DMS 273 treated with DMSO at 0.1 percent for 48 hours (cell line): ENCODE measurements at regions not wholly inside any gene's neighbourhood (a gene's known extent, or its start where the extent isn't known, plus 50 kb on each side); places are given as distances from the start of the nearest gene placed in this dataset.
"Not testable (repeated sequence)": the region's sequence is repeated elsewhere in the genome, so short reads cannot be mapped to it uniquely, and the experiment has no call there.

Experiments used
- DNase-seq: peaks from one replicate; lab custom pipeline; 2025; lab: John Stamatoyannopoulos, UW

- DNase-seq, result not testable (repeated sequence)
These were observed 200.6 kb upstream of the PRKX start for GRCh38 chrX:3914059-3914458.

GRCh38 chrX:3911012-3911411, 197.6 kb upstream of the PRKX start:
- not testable (repeated sequence) for DNase-seq

- not testable (repeated sequence) for DNase-seq
These were observed 197.2 kb upstream of the PRKX start for GRCh38 chrX:3910611-3911010.

GRCh38 chrX:3905522-3906258, 192.2 kb upstream of the PRKX start:
- not testable (repeated sequence) for DNase-seq

- DNase-seq, result not testable (repeated sequence)
These were observed 188.8 kb upstream of the PRKX start for GRCh38 chrX:3902222-3902621.

GRCh38 chrX:3896755-3897154, 183.3 kb upstream of the PRKX start:
- DNase-seq, result not testable (repeated sequence)

GRCh38 chrX:3882553-3882920, 169.1 kb upstream of the PRKX start:
- DNase-seq, result not testable (repeated sequence)

GRCh38 chrX:3881898-3882552, 168.6 kb upstream of the PRKX start:
- DNase-seq, result not testable (repeated sequence)

GRCh38 chrX:3881255-3881895, 167.9 kb upstream of the PRKX start:
- DNase-seq, result not testable (repeated sequence)

GRCh38 chrX:3876393-3876792, 162.9 kb upstream of the PRKX start:
- DNase-seq, result not testable (repeated sequence)

- DNase-seq, result not testable (repeated sequence)
These were observed 162.2 kb upstream of the PRKX start for GRCh38 chrX:3875638-3876037.

GRCh38 chrX:3872226-3872879, 158.9 kb upstream of the PRKX start:
- DNase-seq, result not testable (repeated sequence)

- DNase-seq, result not testable (repeated sequence)
These were observed 153.8 kb upstream of the PRKX start for GRCh38 chrX:3867067-3867831.

- DNase-seq, result not testable (repeated sequence)
These were observed 144.9 kb upstream of the PRKX start for GRCh38 chrX:3858332-3858731.

- not testable (repeated sequence) for DNase-seq
These were observed 130.2 kb upstream of the PRKX start for GRCh38 chrX:3843522-3844145.

GRCh38 chrX:3842822-3843521, 129.5 kb upstream of the PRKX start:
- not testable (repeated sequence) for DNase-seq

- not testable (repeated sequence) for DNase-seq
These were observed 125.3 kb upstream of the PRKX start for GRCh38 chrX:3838754-3839153.

GRCh38 chrX:3837958-3838643, 124.7 kb upstream of the PRKX start:
- DNase-seq, result not testable (repeated sequence)

GRCh38 chrX:3837211-3837610, 123.8 kb upstream of the PRKX start:
- not testable (repeated sequence) for DNase-seq
